CD14-positive monocyte (primary cell): ENCODE measurements at regions not wholly inside any gene's neighbourhood (a gene's known extent, or its start where the extent isn't known, plus 50 kb on each side); places are given as distances from the start of the nearest gene placed in this dataset.

ENCODE experiments used
- DNase-seq, 3 donors: peaks; one replicate each; pipeline ENCODE4 v3.0.0-alpha.2; 2011 to 2022
- H2AFZ ChIP-seq: 2 replicates; pipeline ENCODE4 v1.6.0; 2012; ENCODE audit warnings: mild to moderate bottlenecking, low read depth, low read length, inconsistent platforms; ENCODE audit not compliant: insufficient read depth, poor library complexity, severe bottlenecking
- H3K27ac ChIP-seq, 2 donors: 1 replicate in 1 of 2; 2 replicates in 1 of 2; pipeline ENCODE4 v1.5.1; 2012 to 2013; ENCODE audit warnings: low read length in 2 of 2, control low read depth in 1 of 2, inconsistent platforms in 1 of 2, low read depth in 1 of 2, mild to moderate bottlenecking in 1 of 2
- H3K27me3 ChIP-seq, 2 donors: one replicate each; pipeline versions ENCODE4 v1.6.0 to v1.6.1; 2011 to 2013; ENCODE audit warnings: low read length in 2 of 2; ENCODE audit not compliant: control insufficient read depth in 2 of 2, insufficient read depth in 2 of 2
- H3K36me3 ChIP-seq, 2 donors: replicated peaks in 1 of 2; 1 replicate in 1 of 2; 2 replicates in 1 of 2; pipeline versions ENCODE4 v1.5.1 to v1.6.1; 2012 to 2013; ENCODE audit warnings: low read length in 2 of 2, control low read depth in 1 of 2, inconsistent platforms in 1 of 2, mild to moderate bottlenecking in 1 of 2; ENCODE audit not compliant: insufficient read depth in 2 of 2, control insufficient read depth in 1 of 2
- H3K4me1 ChIP-seq, 2 donors: 1 replicate in 1 of 2; 2 replicates in 1 of 2; pipeline versions ENCODE4 v1.5.1 to v1.6.1; 2012 to 2013; ENCODE audit warnings: low read length in 2 of 2, control low read depth in 1 of 2, inconsistent platforms in 1 of 2, mild to moderate bottlenecking in 1 of 2, moderate library complexity in 1 of 2; ENCODE audit not compliant: insufficient read depth in 2 of 2, control insufficient read depth in 1 of 2
- H3K4me2 ChIP-seq: replicated peaks from 2 replicates; pipeline ENCODE3; 2012; ENCODE audit warnings: low read length, moderate library complexity, mild to moderate bottlenecking; ENCODE audit not compliant: poor library complexity, severe bottlenecking; ENCODE audit errors: extremely low read depth
- H3K4me3 ChIP-seq, 3 experiments: fragments of 200-600 bp in 1 of 3; sonication (generic) in 1 of 3; replicated peaks in 1 of 3; 1 replicate in 2 of 3; 2 replicates in 1 of 3; pipeline ENCODE4 v1.5.1; 2011 to 2013; ENCODE audit warnings: low read length in 3 of 3, mild to moderate bottlenecking in 3 of 3, control low read depth in 2 of 3, low read depth in 2 of 3, inconsistent platforms in 1 of 3, moderate library complexity in 1 of 3
- H3K79me2 ChIP-seq: 2 replicates; pipeline ENCODE4 v1.6.0; 2012; ENCODE audit warnings: mild to moderate bottlenecking, control low read depth, inconsistent platforms, low read length, moderate library complexity; ENCODE audit not compliant: insufficient read depth
- H3K9ac ChIP-seq: 2 replicates; pipeline ENCODE4 v1.6.0; 2017; ENCODE audit warnings: low read length, mild to moderate bottlenecking; ENCODE audit not compliant: insufficient read depth, poor library complexity, severe bottlenecking
- H3K9me3 ChIP-seq, 2 donors: replicated peaks in 1 of 2; 1 replicate in 1 of 2; 2 replicates in 1 of 2; pipeline versions ENCODE4 v1.5.1 to v1.6.1; 2012 to 2013; ENCODE audit warnings: low read length in 2 of 2, control low read depth in 1 of 2; ENCODE audit not compliant: control insufficient read depth in 1 of 2, insufficient read depth in 1 of 2
- H4K20me1 ChIP-seq: 2 replicates; pipeline ENCODE4 v1.6.0; 2012; ENCODE audit warnings: mild to moderate bottlenecking, low read length, control low read depth, moderate library complexity; ENCODE audit not compliant: insufficient read depth
- H3K27ac Mint-ChIP-seq, 7 donors: one replicate each; pipeline ENCODE4 v1.8.0; 2020; ENCODE audit warnings: mild to moderate bottlenecking in 7 of 7, mixed read lengths in 7 of 7, moderate library complexity in 6 of 7, inconsistent platforms in 2 of 7
- H3K27me3 Mint-ChIP-seq, 3 donors: one replicate each; pipeline ENCODE4 v1.8.0; 2021 to 2022; ENCODE audit warnings: low read depth in 3 of 3, mild to moderate bottlenecking in 3 of 3, mixed read lengths in 3 of 3, moderate library complexity in 3 of 3, inconsistent platforms in 1 of 3
- H3K36me3 Mint-ChIP-seq, 2 donors: one replicate each; pipeline ENCODE4 v1.8.0; 2020; ENCODE audit warnings: mixed read lengths in 2 of 2, inconsistent platforms in 1 of 2, mild to moderate bottlenecking in 1 of 2
- H3K4me1 Mint-ChIP-seq: one replicate; pipeline ENCODE4 v1.8.0; 2020; ENCODE audit warnings: mild to moderate bottlenecking, mixed read lengths
- H3K4me3 Mint-ChIP-seq, 2 donors: one replicate each; pipeline ENCODE4 v1.8.0; 2020; ENCODE audit warnings: mild to moderate bottlenecking in 2 of 2, mixed read lengths in 2 of 2, moderate library complexity in 1 of 2
- H3K9me3 Mint-ChIP-seq, 7 donors: one replicate each; pipeline ENCODE4 v1.8.0; 2020 to 2022; ENCODE audit warnings: mixed read lengths in 7 of 7, mild to moderate bottlenecking in 6 of 7, moderate library complexity in 6 of 7, inconsistent platforms in 2 of 7
- WGBS: methylation state at CpG from one replicate; pipeline ENCODE4 v1.1.5; 2013; ENCODE audit warnings: missing lambda C conversion rate; ENCODE audit not compliant: insufficient coverage; 5-methylcytosine and 5-hydroxymethylcytosine counted together
- intact Hi-C, 2 donors: fragments of 100-400 bp; cut with micrococcal nuclease; formaldehyde crosslinking; loops; one replicate each; pipeline versions ENCODE4 v1.15.0 to v1.15.1; 2023
- TF ChIP-seq, protein P1 (sequence below): fragments of 200-600 bp; IDR thresholded peaks from one replicate; pipeline ENCODE4 v1.8.0; 2022; ENCODE audit warnings: antibody characterized with exemption, mild to moderate bottlenecking

DNA sequence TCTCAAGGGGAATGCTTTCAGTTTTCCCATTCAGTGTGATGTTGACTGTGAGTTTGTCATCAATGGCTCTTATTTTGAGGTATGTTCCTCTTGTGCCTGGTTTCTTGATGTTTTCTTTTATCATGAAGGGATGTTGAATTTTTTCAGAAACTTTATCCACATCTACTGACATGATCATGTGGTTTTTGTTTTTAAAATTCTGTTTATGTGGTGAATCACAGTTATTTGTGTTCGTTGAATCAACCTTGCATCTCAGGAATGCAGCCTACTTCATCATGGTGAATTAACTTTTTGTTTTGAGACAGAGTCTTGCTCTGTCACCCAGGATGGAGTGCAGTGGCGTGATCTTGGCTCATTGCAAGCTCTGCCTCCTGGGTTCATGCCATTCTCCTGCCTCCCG lies 263.1 kb upstream of the KLF3 start:
- no peak for DNase-seq
- peaks cover 7% of the 10 kb centered on the region for H3K4me1 Mint-ChIP-seq
- Histone ChIP-seq H3K9ac (no peak overlapping the region), H3K4me1 (peaks cover 0 to 5% of the 10 kb centered on the region in 2 donors), H3K36me3 (no peaks in the 10 kb centered on the region), H3K4me3 (no peak overlapping the region), H3K27ac (no peak overlapping the region), H3K79me2 (no peaks in the 10 kb centered on the region), H3K9me3 (peaks cover 0 to 4% of the 10 kb centered on the region in 2 donors), H2AFZ (no peak overlapping the region), H4K20me1 (no peaks in the 10 kb centered on the region), H3K4me2 (no peak overlapping the region), H3K27me3 (no peaks in the 10 kb centered on the region)
- no peak overlapping the region for H3K4me3 Mint-ChIP-seq
- TF ChIP-seq, protein P1, sequence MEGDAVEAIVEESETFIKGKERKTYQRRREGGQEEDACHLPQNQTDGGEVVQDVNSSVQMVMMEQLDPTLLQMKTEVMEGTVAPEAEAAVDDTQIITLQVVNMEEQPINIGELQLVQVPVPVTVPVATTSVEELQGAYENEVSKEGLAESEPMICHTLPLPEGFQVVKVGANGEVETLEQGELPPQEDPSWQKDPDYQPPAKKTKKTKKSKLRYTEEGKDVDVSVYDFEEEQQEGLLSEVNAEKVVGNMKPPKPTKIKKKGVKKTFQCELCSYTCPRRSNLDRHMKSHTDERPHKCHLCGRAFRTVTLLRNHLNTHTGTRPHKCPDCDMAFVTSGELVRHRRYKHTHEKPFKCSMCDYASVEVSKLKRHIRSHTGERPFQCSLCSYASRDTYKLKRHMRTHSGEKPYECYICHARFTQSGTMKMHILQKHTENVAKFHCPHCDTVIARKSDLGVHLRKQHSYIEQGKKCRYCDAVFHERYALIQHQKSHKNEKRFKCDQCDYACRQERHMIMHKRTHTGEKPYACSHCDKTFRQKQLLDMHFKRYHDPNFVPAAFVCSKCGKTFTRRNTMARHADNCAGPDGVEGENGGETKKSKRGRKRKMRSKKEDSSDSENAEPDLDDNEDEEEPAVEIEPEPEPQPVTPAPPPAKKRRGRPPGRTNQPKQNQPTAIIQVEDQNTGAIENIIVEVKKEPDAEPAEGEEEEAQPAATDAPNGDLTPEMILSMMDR = no peak
- H3K9me3 Mint-ChIP-seq = peaks cover 0 to 9% (median 4%) of the 10 kb centered on the region in 7 donors
- intact Hi-C loops = no loop called here
- H3K27me3 Mint-ChIP-seq = peaks cover 2 to 5% (median 3%) of the 10 kb centered on the region in 3 donors
- 100% methylated on average over 1 of the region's 3 CpGs for WGBS
- no peak overlapping the region for H3K27ac Mint-ChIP-seq
- no peaks in the 10 kb centered on the region for H3K36me3 Mint-ChIP-seq

DNA sequence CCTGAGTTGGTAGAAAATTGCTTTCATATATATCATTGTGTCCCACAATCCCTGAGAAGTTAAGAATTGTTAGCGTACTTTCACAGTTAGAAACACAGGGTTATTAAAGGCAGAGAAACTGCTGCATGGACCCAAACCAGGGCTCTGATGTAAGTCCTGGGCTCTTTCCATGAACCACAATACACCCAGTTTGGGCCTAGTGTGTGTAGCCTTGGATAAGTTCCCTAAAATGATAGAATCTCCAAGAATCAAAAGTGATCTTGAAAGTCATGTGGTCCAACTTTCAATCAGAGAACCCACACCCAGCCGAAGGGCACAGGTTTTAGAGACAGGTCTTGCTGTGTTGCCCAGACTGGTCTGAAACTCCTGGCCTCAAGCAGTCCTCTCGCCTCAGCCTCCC lies 257.8 kb upstream of the KLF3 start:
- WGBS = 94% methylated on average over 2 of the region's 3 CpGs

More for the DNA sequence above, 257.8 kb upstream of the KLF3 start:
- Histone ChIP-seq H3K4me1 (no peaks in the 10 kb centered on the region), H3K27ac (no peak overlapping the region), H3K27me3 (no peaks in the 10 kb centered on the region), H3K4me3 (no peak overlapping the region), H3K79me2 (no peaks in the 10 kb centered on the region), H3K9me3 (no peaks in the 10 kb centered on the region), H3K9ac (no peak overlapping the region), H3K4me2 (no peak overlapping the region), H2AFZ (no peak overlapping the region), H3K36me3 (no peaks in the 10 kb centered on the region), H4K20me1 (no peaks in the 10 kb centered on the region)
- H3K27ac Mint-ChIP-seq = no peak overlapping the region
- no peak for DNase-seq
- H3K4me3 Mint-ChIP-seq = no peak overlapping the region
- H3K27me3 Mint-ChIP-seq = peaks cover 2 to 5% (median 3%) of the 10 kb centered on the region in 3 donors
- no peaks in the 10 kb centered on the region for H3K4me1 Mint-ChIP-seq
- peaks cover 0 to 6% (median 1%) of the 10 kb centered on the region in 7 donors for H3K9me3 Mint-ChIP-seq
- intact Hi-C loops = no loop called here
- TF ChIP-seq, protein P1 = no peak
- no peaks in the 10 kb centered on the region for H3K36me3 Mint-ChIP-seq
